ENCODE measurements at regions not wholly inside any gene's neighbourhood (a gene's known extent, or its start where the extent isn't known, plus 50 kb on each side); places are given as distances from the start of the nearest gene placed in this dataset.

GRCh38 chr10:4034907-4035598 is 250.0 kb upstream of the KLF6 start:
- CTCF ChIA-PET = no interaction called here
- POLR2A ChIA-PET = interaction anchor here (1.1 kb wide), 1 partner anchor 207 kb away, joined by 4 read pairs; no protein-coding TSS in a partner anchor
- peak overlapping the region; percentile 45 for H3K4me3 ChIP-seq (ENCODE audit: low read depth, low read length)
- no peak for TF ChIP-seq CTCF (IDR thresholded peaks at IDR 0.05; ENCODE audit: insufficient read depth, low read length, missing control alignments)
- DNase-seq (ENCODE audit: low read depth, low spot score) = peak; percentile 12

- TF ChIP-seq CTCF (IDR thresholded peaks at IDR 0.05; ENCODE audit: insufficient read depth, low read length, missing control alignments) = no peak
- POLR2A ChIA-PET = no interaction called here
- CTCF ChIA-PET = no interaction called here
- DNase-seq (ENCODE audit: low read depth, low spot score) = no peak
- no peak overlapping the region for H3K4me3 ChIP-seq (ENCODE audit: low read depth, low read length)
Measured at GRCh38 chr10:4033341-4033896, 248.4 kb upstream of the KLF6 start.

GRCh38 chr10:4029866-4030265 is 244.9 kb upstream of the KLF6 start:
- no peak for DNase-seq (ENCODE audit: low read depth, low spot score)
- no peak overlapping the region for H3K4me3 ChIP-seq (ENCODE audit: low read depth, low read length)
- ChIA-PET POLR2A (no interaction called here), CTCF (no interaction called here)
- TF ChIP-seq CTCF (IDR thresholded peaks at IDR 0.05; ENCODE audit: insufficient read depth, low read length, missing control alignments) = no peak

GRCh38 chr10:4028854-4029583 is 244.0 kb upstream of the KLF6 start:
- no peak overlapping the region for H3K4me3 ChIP-seq (ENCODE audit: low read depth, low read length)
- TF ChIP-seq CTCF (IDR thresholded peaks at IDR 0.05; ENCODE audit: insufficient read depth, low read length, missing control alignments) = no peak
- no peak for DNase-seq (ENCODE audit: low read depth, low spot score)
- CTCF ChIA-PET = no interaction called here
- POLR2A ChIA-PET = no interaction called here

- TF ChIP-seq CTCF (IDR thresholded peaks at IDR 0.05; ENCODE audit: insufficient read depth, low read length, missing control alignments) = no peak
- H3K4me3 ChIP-seq (ENCODE audit: low read depth, low read length) = no peak overlapping the region
- ChIA-PET POLR2A (no interaction called here), CTCF (no interaction called here)
- DNase-seq (ENCODE audit: low read depth, low spot score) = no peak
Measured at GRCh38 chr10:4028027-4028471, 243.0 kb upstream of the KLF6 start.

- H3K4me3 ChIP-seq (ENCODE audit: low read depth, low read length) = no peak overlapping the region
- no peak for TF ChIP-seq CTCF (IDR thresholded peaks at IDR 0.05; ENCODE audit: insufficient read depth, low read length, missing control alignments)
- CTCF ChIA-PET = no interaction called here
- DNase-seq (ENCODE audit: low read depth, low spot score) = no peak
- POLR2A ChIA-PET = no interaction called here
Measured at GRCh38 chr10:4025339-4025738, 240.3 kb upstream of the KLF6 start.

All from AG04449 (cell line).